Sigmoid colon (tissue), 6 donors: ENCODE measurements at regions not wholly inside any gene's neighbourhood (a gene's known extent, or its start where the extent isn't known, plus 50 kb on each side); places are given as distances from the start of the nearest gene placed in this dataset.

ENCODE experiments used
- DNase-seq: peaks from one replicate; pipeline ENCODE4 v3.0.0-alpha.2; 2019
- H3K27ac ChIP-seq, 4 donors: fragments of 200-600 bp; sonication (generic); one replicate each; pipeline ENCODE4 v1.5.1; 2016 to 2019; ENCODE audit warnings: mild to moderate bottlenecking in 1 of 4
- H3K27me3 ChIP-seq, 3 donors: fragments of 200-600 bp; sonication (generic); one replicate each; pipeline ENCODE4 v1.5.1; 2019; ENCODE audit warnings: mild to moderate bottlenecking in 1 of 3
- H3K36me3 ChIP-seq, 4 donors: fragments of 200-600 bp; sonication (generic); one replicate each; pipeline ENCODE4 v1.5.1; 2016 to 2019
- H3K4me1 ChIP-seq, 4 donors: fragments of 200-600 bp; sonication (generic); one replicate each; pipeline ENCODE4 v1.5.1; 2017 to 2019
- H3K4me3 ChIP-seq, 4 donors: fragments of 200-600 bp; sonication (generic); one replicate each; pipeline ENCODE4 v1.5.1; 2017 to 2019; ENCODE audit warnings: mild to moderate bottlenecking in 2 of 4, moderate library complexity in 1 of 4
- H3K9me3 ChIP-seq, 4 donors: fragments of 200-600 bp in 3 of 4; sonication (generic) in 3 of 4; one replicate each; pipeline versions ENCODE4 v1.5.1 to v1.6.1; 2013 to 2019
- CTCF ChIP-seq, 4 experiments: fragments of 450-650 bp in 3 of 4; fragments of 200-600 bp in 1 of 4; IDR thresholded peaks; one replicate each; pipeline ENCODE4 v1.5.1; 2016 to 2019; ENCODE audit warnings: antibody characterized with exemption in 4 of 4, mild to moderate bottlenecking in 3 of 4, moderate library complexity in 2 of 4
- EP300 ChIP-seq, 4 donors: sonication (generic); formaldehyde crosslinking; IDR thresholded peaks; one replicate each; pipeline ENCODE4 v1.6.1; 2017; ENCODE audit warnings: antibody characterized with exemption in 4 of 4
- POLR2A ChIP-seq, 2 donors: fragments of 450-650 bp; IDR thresholded peaks; one replicate each; pipeline ENCODE4 v1.6.1; 2016; ENCODE audit warnings: antibody characterized with exemption in 2 of 2, mild to moderate bottlenecking in 2 of 2, moderate library complexity in 2 of 2
- POLR2AphosphoS5 ChIP-seq, 4 donors: sonication (generic); formaldehyde crosslinking; IDR thresholded peaks; one replicate each; pipeline ENCODE4 v1.6.1; 2017; ENCODE audit warnings: antibody characterized with exemption in 4 of 4
- WGBS, 2 donors: extraction: QIAGEN DNeasy Blood & Tissue Kit; methylation state at CpG; one replicate each; pipeline ENCODE4 v1.1.7; 2013; 5-methylcytosine and 5-hydroxymethylcytosine counted together
- intact Hi-C: fragments of 100-400 bp; cut with DNase I; formaldehyde crosslinking; loops from one replicate; pipeline ENCODE4 v1.15.1; 2023
- donor health status: healthy with polysubstance abuse.
- donor health status: healthy.

- H3K27ac ChIP-seq, result no peak overlapping the region
- no peak for DNase-seq
- TF ChIP-seq EP300 (IDR thresholded peaks at IDR 0.05) (no peak), POLR2AphosphoS5 (IDR thresholded peaks at IDR 0.05) (no peak), POLR2A (IDR thresholded peaks at IDR 0.05) (no peak), CTCF (IDR thresholded peaks at IDR 0.05) (no peak)
- H3K36me3 ChIP-seq, result no peaks in the 10 kb centered on the region
- no peaks in the 10 kb centered on the region for H3K27me3 ChIP-seq
- peaks cover 0 to 17% (median 12%) of the 10 kb centered on the region in 4 donors for H3K4me1 ChIP-seq
- H3K4me3 ChIP-seq, result no peak overlapping the region
- intact Hi-C loops, result no loop called here
- no peaks in the 10 kb centered on the region for H3K9me3 ChIP-seq
Observed at GRCh38 chr9:21660976-21661375, 141.5 kb upstream of the MTAP start.

GRCh38 chr9:21661626-21662025 lies 140.8 kb upstream of the MTAP start:
- Histone ChIP-seq H3K27ac (no peak overlapping the region), H3K4me3 (no peak overlapping the region), H3K36me3 (no peaks in the 10 kb centered on the region), H3K9me3 (no peaks in the 10 kb centered on the region), H3K27me3 (no peaks in the 10 kb centered on the region), H3K4me1 (peaks cover 0 to 16% (median 10%) of the 10 kb centered on the region in 4 donors)
- DNase-seq, result no peak
- TF ChIP-seq EP300 (IDR thresholded peaks at IDR 0.05) (no peak), POLR2AphosphoS5 (IDR thresholded peaks at IDR 0.05) (no peak)
- intact Hi-C loops, result no loop called here

- WGBS, 2 donors, result 67 to 69% methylated on average over 3 of the region's 3 CpGs
- Histone ChIP-seq H3K27me3 (no peaks in the 10 kb centered on the region), H3K4me1 (no peaks in the 10 kb centered on the region), H3K4me3 (no peak overlapping the region), H3K27ac (no peak overlapping the region), H3K36me3 (no peaks in the 10 kb centered on the region), H3K9me3 (no peaks in the 10 kb centered on the region)
- intact Hi-C loops, result no loop called here
- TF ChIP-seq EP300 (IDR thresholded peaks at IDR 0.05) (no peak), POLR2A (IDR thresholded peaks at IDR 0.05) (no peak), POLR2AphosphoS5 (IDR thresholded peaks at IDR 0.05) (no peak), CTCF (IDR thresholded peaks at IDR 0.05) (no peak)
- DNase-seq, result no peak
Observed at GRCh38 chr9:21668516-21668915, 133.9 kb upstream of the MTAP start.

- intact Hi-C loops, result no loop called here
- WGBS, 2 donors, result 70 to 71% methylated on average over 3 of the region's 3 CpGs
- no peaks in the 10 kb centered on the region for H3K36me3 ChIP-seq
- no peak for DNase-seq
- no peak overlapping the region for H3K4me3 ChIP-seq
- H3K4me1 ChIP-seq, result no peaks in the 10 kb centered on the region
- no peak overlapping the region for H3K27ac ChIP-seq
- TF ChIP-seq POLR2AphosphoS5 (IDR thresholded peaks at IDR 0.05), result no peak
- TF ChIP-seq EP300 (IDR thresholded peaks at IDR 0.05), result no peak
- no peak for TF ChIP-seq CTCF (IDR thresholded peaks at IDR 0.05)
- TF ChIP-seq POLR2A (IDR thresholded peaks at IDR 0.05), result no peak
- no peaks in the 10 kb centered on the region for H3K9me3 ChIP-seq
- no peaks in the 10 kb centered on the region for H3K27me3 ChIP-seq
Observed at GRCh38 chr9:21669701-21670100, 132.7 kb upstream of the MTAP start.

GRCh38 chr9:21670374-21670773 lies 132.1 kb upstream of the MTAP start:
- no peaks in the 10 kb centered on the region for H3K27me3 ChIP-seq
- H3K36me3 ChIP-seq, result no peaks in the 10 kb centered on the region
- no peak for DNase-seq
- intact Hi-C loops, result no loop called here
- WGBS, 2 donors, result 51 to 59% methylated on average over 2 of the region's 2 CpGs
- no peaks in the 10 kb centered on the region for H3K9me3 ChIP-seq
- no peak overlapping the region for H3K27ac ChIP-seq
- TF ChIP-seq EP300 (IDR thresholded peaks at IDR 0.05), result no peak
- TF ChIP-seq POLR2AphosphoS5 (IDR thresholded peaks at IDR 0.05), result no peak
- no peak for TF ChIP-seq POLR2A (IDR thresholded peaks at IDR 0.05)
- TF ChIP-seq CTCF (IDR thresholded peaks at IDR 0.05), result no peak
- no peaks in the 10 kb centered on the region for H3K4me1 ChIP-seq
- H3K4me3 ChIP-seq, result no peak overlapping the region
